ENCODE measurements at regions not wholly inside any gene's neighbourhood (a gene's known extent, or its start where the extent isn't known, plus 50 kb on each side); places are given as distances from the start of the nearest gene placed in this dataset.

- H3K4me2 ChIP-seq (ENCODE audit: low read depth, low read length, poor library complexity, severe bottlenecking), result no peak overlapping the region
- H3K4me3 ChIP-seq (ENCODE audit: insufficient read depth, low read length, poor library complexity, severe bottlenecking), result no peak overlapping the region
- H3K27me3 ChIP-seq (ENCODE audit: low read length), result no peaks in the 10 kb centered on the region
- no peak for TF ChIP-seq CTCF (IDR thresholded peaks at IDR 0.05; ENCODE audit: insufficient read depth, low read length, poor library complexity, severe bottlenecking)
- TF ChIP-seq EZH2phosphoT487 (conservative IDR thresholded peaks at IDR 0.05; ENCODE audit: low read length), result no peak
- H3K9me2 ChIP-seq (replicated peaks; ENCODE audit: insufficient read depth, low read length), result no peaks in the 10 kb centered on the region
- no peak overlapping the region for H2AFZ ChIP-seq (ENCODE audit: low read depth, low read length, severe bottlenecking)
- H4K20me1 ChIP-seq (ENCODE audit: low read depth, low read length), result no peaks in the 10 kb centered on the region
- H3K9me3 ChIP-seq (ENCODE audit: insufficient read depth, low read length), result no peaks in the 10 kb centered on the region
- no peaks in the 10 kb centered on the region for H3K36me3 ChIP-seq (ENCODE audit: low read length)
- H3F3A ChIP-seq (ENCODE audit: insufficient read depth), result no peaks in the 10 kb centered on the region
- no peaks in the 10 kb centered on the region for H3K79me2 ChIP-seq (ENCODE audit: insufficient read depth, low read length)
- no peak overlapping the region for H3K27ac ChIP-seq (ENCODE audit: low read depth, low read length)
- no peak overlapping the region for H3K9ac ChIP-seq (ENCODE audit: low read length)
These were observed 988.3 kb upstream of the LCORL start for GRCh38 chr4:19009881-19010280.

DNA sequence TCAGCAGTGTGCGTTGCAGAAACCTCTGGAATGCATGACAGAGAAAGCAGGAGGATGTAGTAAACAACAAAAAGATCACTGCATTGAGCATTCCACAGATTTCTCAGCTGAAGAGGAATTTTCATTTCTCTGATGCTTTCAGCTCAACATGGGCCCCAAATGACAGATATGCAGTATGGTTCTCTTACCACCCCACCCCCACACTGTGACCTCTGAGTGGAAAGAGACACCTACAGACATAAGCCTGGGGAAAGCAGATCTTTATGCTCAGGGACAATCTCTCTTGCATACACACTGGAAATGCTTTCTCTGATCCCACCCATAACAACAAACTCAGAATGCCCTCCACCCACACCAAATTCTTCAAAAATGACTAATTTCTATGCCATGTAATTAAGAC, 983.7 kb upstream of the LCORL start:
- Histone ChIP-seq H3K36me3 (ENCODE audit: low read length) (no peaks in the 10 kb centered on the region), H3K27me3 (ENCODE audit: low read length) (no peaks in the 10 kb centered on the region), H4K20me1 (ENCODE audit: low read depth, low read length) (no peaks in the 10 kb centered on the region), H2AFZ (ENCODE audit: low read depth, low read length, severe bottlenecking) (no peak overlapping the region), H3K4me2 (ENCODE audit: low read depth, low read length, poor library complexity, severe bottlenecking) (no peak overlapping the region), H3K4me3 (ENCODE audit: insufficient read depth, low read length, poor library complexity, severe bottlenecking) (no peak overlapping the region), H3K9ac (ENCODE audit: low read length) (no peak overlapping the region), H3K79me2 (ENCODE audit: insufficient read depth, low read length) (no peaks in the 10 kb centered on the region), H3K27ac (ENCODE audit: low read depth, low read length) (no peak overlapping the region), H3F3A (ENCODE audit: insufficient read depth) (no peaks in the 10 kb centered on the region), H3K9me2 (replicated peaks; ENCODE audit: insufficient read depth, low read length) (no peaks in the 10 kb centered on the region), H3K9me3 (ENCODE audit: insufficient read depth, low read length) (no peaks in the 10 kb centered on the region)
- TF ChIP-seq EZH2phosphoT487 (conservative IDR thresholded peaks at IDR 0.05; ENCODE audit: low read length), result no peak
- no peak for TF ChIP-seq CTCF (IDR thresholded peaks at IDR 0.05; ENCODE audit: insufficient read depth, low read length, poor library complexity, severe bottlenecking)

GRCh38 chr4:19002170-19002569, 980.6 kb upstream of the LCORL start:
- Histone ChIP-seq H3K27me3 (ENCODE audit: low read length) (no peaks in the 10 kb centered on the region), H3K9me2 (replicated peaks; ENCODE audit: insufficient read depth, low read length) (no peaks in the 10 kb centered on the region), H3F3A (ENCODE audit: insufficient read depth) (no peaks in the 10 kb centered on the region), H3K79me2 (ENCODE audit: insufficient read depth, low read length) (no peaks in the 10 kb centered on the region), H3K9me3 (ENCODE audit: insufficient read depth, low read length) (no peaks in the 10 kb centered on the region), H4K20me1 (ENCODE audit: low read depth, low read length) (no peaks in the 10 kb centered on the region), H3K9ac (ENCODE audit: low read length) (no peak overlapping the region), H3K27ac (ENCODE audit: low read depth, low read length) (no peak overlapping the region), H2AFZ (ENCODE audit: low read depth, low read length, severe bottlenecking) (no peak overlapping the region), H3K36me3 (ENCODE audit: low read length) (no peaks in the 10 kb centered on the region), H3K4me3 (ENCODE audit: insufficient read depth, low read length, poor library complexity, severe bottlenecking) (no peak overlapping the region), H3K4me2 (ENCODE audit: low read depth, low read length, poor library complexity, severe bottlenecking) (no peak overlapping the region)
- TF ChIP-seq CTCF (IDR thresholded peaks at IDR 0.05; ENCODE audit: insufficient read depth, low read length, poor library complexity, severe bottlenecking) (no peak), EZH2phosphoT487 (conservative IDR thresholded peaks at IDR 0.05; ENCODE audit: low read length) (no peak)

- Histone ChIP-seq H3K9me3 (ENCODE audit: insufficient read depth, low read length) (no peaks in the 10 kb centered on the region), H3K27ac (ENCODE audit: low read depth, low read length) (no peak overlapping the region)
These were observed 978.0 kb upstream of the LCORL start for GRCh38 chr4:18999595-18999994.

More at GRCh38 chr4:18999595-18999994, 978.0 kb upstream of the LCORL start:
- TF ChIP-seq CTCF (IDR thresholded peaks at IDR 0.05; ENCODE audit: insufficient read depth, low read length, poor library complexity, severe bottlenecking) (no peak), EZH2phosphoT487 (conservative IDR thresholded peaks at IDR 0.05; ENCODE audit: low read length) (no peak)
- Histone ChIP-seq H3K79me2 (ENCODE audit: insufficient read depth, low read length) (no peaks in the 10 kb centered on the region), H3K4me2 (ENCODE audit: low read depth, low read length, poor library complexity, severe bottlenecking) (no peak overlapping the region), H3K27me3 (ENCODE audit: low read length) (no peaks in the 10 kb centered on the region), H3F3A (ENCODE audit: insufficient read depth) (no peaks in the 10 kb centered on the region), H3K9ac (ENCODE audit: low read length) (no peak overlapping the region), H3K36me3 (ENCODE audit: low read length) (no peaks in the 10 kb centered on the region), H3K4me3 (ENCODE audit: insufficient read depth, low read length, poor library complexity, severe bottlenecking) (no peak overlapping the region), H3K9me2 (replicated peaks; ENCODE audit: insufficient read depth, low read length) (no peaks in the 10 kb centered on the region), H4K20me1 (ENCODE audit: low read depth, low read length) (no peaks in the 10 kb centered on the region), H2AFZ (ENCODE audit: low read depth, low read length, severe bottlenecking) (no peak overlapping the region)

Measured in SU-DHL-6 (cell line).